Central memory CD8-positive, alpha-beta T cell (primary cell): ENCODE measurements at regions not wholly inside any gene's neighbourhood (a gene's known extent, or its start where the extent isn't known, plus 50 kb on each side); places are given as distances from the start of the nearest gene placed in this dataset.

Experiments used
- ATAC-seq: fragments of 150-1000 bp; cut with Tn5 transposase; replicated peaks from 2 replicates; pipeline ENCODE4 v1.10.0; 2022; ENCODE audit warnings: mild to moderate bottlenecking, moderate FRiP score, moderate number of reproducible peaks; ENCODE audit not compliant: poor library complexity, severe bottlenecking; ENCODE audit errors: extremely low read depth
- DNase-seq, 2 donors: peaks; one replicate each; pipeline ENCODE4 v3.0.0; 2021; ENCODE audit warnings: low spot score in 2 of 2
- H3K27ac Mint-ChIP-seq: one replicate; pipeline ENCODE4 v1.8.0; 2022; ENCODE audit warnings: low read depth, mild to moderate bottlenecking, moderate library complexity, mixed read lengths
- H3K27me3 Mint-ChIP-seq: one replicate; pipeline ENCODE4 v1.8.0; 2022; ENCODE audit warnings: mixed read lengths
- H3K36me3 Mint-ChIP-seq: one replicate; pipeline ENCODE4 v1.8.0; 2022; ENCODE audit warnings: mild to moderate bottlenecking, moderate library complexity, mixed read lengths; ENCODE audit not compliant: insufficient read depth
- H3K4me1 Mint-ChIP-seq: one replicate; pipeline ENCODE4 v1.8.0; 2022; ENCODE audit warnings: mixed read lengths
- H3K4me3 Mint-ChIP-seq: one replicate; pipeline ENCODE4 v1.8.0; 2022; ENCODE audit warnings: mild to moderate bottlenecking, moderate library complexity, mixed read lengths
- H3K9me3 Mint-ChIP-seq: one replicate; pipeline ENCODE4 v1.8.0; 2022; ENCODE audit warnings: mixed read lengths

- H3K4me3 Mint-ChIP-seq = no peak overlapping the region
- no peaks in the 10 kb centered on the region for H3K36me3 Mint-ChIP-seq
- peaks cover 15% of the 10 kb centered on the region for H3K9me3 Mint-ChIP-seq
- H3K27me3 Mint-ChIP-seq = no peaks in the 10 kb centered on the region
- H3K4me1 Mint-ChIP-seq = no peaks in the 10 kb centered on the region
- no peak for DNase-seq
- ATAC-seq = no peak
- no peak overlapping the region for H3K27ac Mint-ChIP-seq
Measured at GRCh38 chr2:52918551-52918950, 849.1 kb upstream of the CHAC2 start.

GRCh38 chr2:52916981-52917380 is 850.6 kb upstream of the CHAC2 start:
- ATAC-seq = no peak
- Mint-ChIP-seq H3K9me3 (peaks cover 21% of the 10 kb centered on the region), H3K27me3 (no peaks in the 10 kb centered on the region)

GRCh38 chr2:52904355-52904891 is 863.2 kb upstream of the CHAC2 start:
- Mint-ChIP-seq H3K4me3 (no peak overlapping the region), H3K27me3 (no peaks in the 10 kb centered on the region), H3K27ac (no peak overlapping the region), H3K36me3 (no peaks in the 10 kb centered on the region), H3K4me1 (no peaks in the 10 kb centered on the region), H3K9me3 (peaks cover 7% of the 10 kb centered on the region)
- no peak for ATAC-seq
- no peak for DNase-seq

More at GRCh38 chr2:52916981-52917380, 850.6 kb upstream of the CHAC2 start:
- Mint-ChIP-seq H3K4me3 (no peak overlapping the region), H3K27ac (no peak overlapping the region), H3K36me3 (no peaks in the 10 kb centered on the region), H3K4me1 (no peaks in the 10 kb centered on the region)
- no peak for DNase-seq

GRCh38 chr2:52897511-52898044 is 870.0 kb upstream of the CHAC2 start:
- no peaks in the 10 kb centered on the region for H3K27me3 Mint-ChIP-seq
- no peak overlapping the region for H3K4me3 Mint-ChIP-seq
- H3K27ac Mint-ChIP-seq = no peak overlapping the region
- peaks cover 8% of the 10 kb centered on the region for H3K9me3 Mint-ChIP-seq
- no peak for DNase-seq
- no peaks in the 10 kb centered on the region for H3K36me3 Mint-ChIP-seq
- no peak for ATAC-seq
- no peaks in the 10 kb centered on the region for H3K4me1 Mint-ChIP-seq

GRCh38 chr2:52895726-52896340 is 871.8 kb upstream of the CHAC2 start:
- Mint-ChIP-seq H3K4me3 (no peak overlapping the region), H3K27ac (no peak overlapping the region), H3K27me3 (no peaks in the 10 kb centered on the region), H3K36me3 (no peaks in the 10 kb centered on the region), H3K4me1 (no peaks in the 10 kb centered on the region), H3K9me3 (peaks cover 14% of the 10 kb centered on the region)
- DNase-seq (no peak), ATAC-seq (no peak)

GRCh38 chr2:52886556-52886955 is 881.0 kb upstream of the CHAC2 start:
- no peak for DNase-seq
- no peak overlapping the region for H3K27ac Mint-ChIP-seq
- peaks cover 6% of the 10 kb centered on the region for H3K9me3 Mint-ChIP-seq
- H3K4me3 Mint-ChIP-seq = no peak overlapping the region
- H3K4me1 Mint-ChIP-seq = no peaks in the 10 kb centered on the region
- no peaks in the 10 kb centered on the region for H3K27me3 Mint-ChIP-seq
- H3K36me3 Mint-ChIP-seq = no peaks in the 10 kb centered on the region
- no peak for ATAC-seq

GRCh38 chr2:52884761-52885352 is 882.7 kb upstream of the CHAC2 start:
- H3K36me3 Mint-ChIP-seq = no peaks in the 10 kb centered on the region
- no peak overlapping the region for H3K4me3 Mint-ChIP-seq
- DNase-seq (no peak), ATAC-seq (no peak)
- no peaks in the 10 kb centered on the region for H3K27me3 Mint-ChIP-seq
- no peak overlapping the region for H3K27ac Mint-ChIP-seq
- peaks cover 6% of the 10 kb centered on the region for H3K9me3 Mint-ChIP-seq
- no peaks in the 10 kb centered on the region for H3K4me1 Mint-ChIP-seq

- Mint-ChIP-seq H3K9me3 (peaks cover 5% of the 10 kb centered on the region), H3K27me3 (no peaks in the 10 kb centered on the region), H3K4me1 (no peaks in the 10 kb centered on the region), H3K27ac (no peak overlapping the region), H3K36me3 (no peaks in the 10 kb centered on the region), H3K4me3 (no peak overlapping the region)
- ATAC-seq = no peak
- DNase-seq = no peak
Measured at GRCh38 chr2:52882974-52883373, 884.6 kb upstream of the CHAC2 start.

GRCh38 chr2:52881606-52882005 is 886.0 kb upstream of the CHAC2 start:
- Mint-ChIP-seq H3K36me3 (no peaks in the 10 kb centered on the region), H3K27me3 (no peaks in the 10 kb centered on the region), H3K4me1 (no peaks in the 10 kb centered on the region), H3K4me3 (no peak overlapping the region), H3K9me3 (no peaks in the 10 kb centered on the region), H3K27ac (no peak overlapping the region)
- ATAC-seq (no peak), DNase-seq (no peak)

- ATAC-seq (no peak), DNase-seq (no peak)
- Mint-ChIP-seq H3K9me3 (peaks cover under 1% of the 10 kb centered on the region), H3K27ac (no peak overlapping the region), H3K4me3 (no peak overlapping the region), H3K4me1 (no peaks in the 10 kb centered on the region), H3K27me3 (no peaks in the 10 kb centered on the region), H3K36me3 (no peaks in the 10 kb centered on the region)
Measured at GRCh38 chr2:52880872-52881271, 886.7 kb upstream of the CHAC2 start.

- H3K27ac Mint-ChIP-seq = no peak overlapping the region
- no peaks in the 10 kb centered on the region for H3K27me3 Mint-ChIP-seq
- DNase-seq (no peak), ATAC-seq (no peak)
- no peaks in the 10 kb centered on the region for H3K36me3 Mint-ChIP-seq
- no peaks in the 10 kb centered on the region for H3K4me1 Mint-ChIP-seq
- peaks cover 3% of the 10 kb centered on the region for H3K9me3 Mint-ChIP-seq
- no peak overlapping the region for H3K4me3 Mint-ChIP-seq
Measured at GRCh38 chr2:52879561-52879960, 888.0 kb upstream of the CHAC2 start.

GRCh38 chr2:52877703-52878102 is 889.9 kb upstream of the CHAC2 start:
- DNase-seq (no peak), ATAC-seq (no peak)
- H3K9me3 Mint-ChIP-seq = peaks cover 3% of the 10 kb centered on the region
- H3K4me3 Mint-ChIP-seq = no peak overlapping the region
- H3K27me3 Mint-ChIP-seq = no peaks in the 10 kb centered on the region
- H3K4me1 Mint-ChIP-seq = no peaks in the 10 kb centered on the region
- H3K27ac Mint-ChIP-seq = no peak overlapping the region
- no peaks in the 10 kb centered on the region for H3K36me3 Mint-ChIP-seq

GRCh38 chr2:52874466-52875106 is 893.0 kb upstream of the CHAC2 start:
- ATAC-seq = no peak

More at GRCh38 chr2:52874466-52875106, 893.0 kb upstream of the CHAC2 start:
- Mint-ChIP-seq H3K27ac (no peak overlapping the region), H3K36me3 (peaks cover 1% of the 10 kb centered on the region), H3K4me3 (no peak overlapping the region), H3K27me3 (no peaks in the 10 kb centered on the region), H3K4me1 (no peaks in the 10 kb centered on the region), H3K9me3 (peaks cover 3% of the 10 kb centered on the region)
- no peak for DNase-seq
